Transverse colon (tissue), 4 donors: ENCODE measurements at regions not wholly inside any gene's neighbourhood (a gene's known extent, or its start where the extent isn't known, plus 50 kb on each side); places are given as distances from the start of the nearest gene placed in this dataset.

Source experiments
- DNase-seq: peaks from one replicate; pipeline ENCODE4 v3.0.0-alpha.2; 2019
- H3K27ac ChIP-seq, 4 donors: fragments of 200-600 bp; sonication (generic); 2 replicates each; pipeline ENCODE4 v1.5.1; 2016 to 2018; ENCODE audit warnings: inconsistent platforms in 4 of 4
- H3K27me3 ChIP-seq: fragments of 200-600 bp; sonication (generic); 2 replicates; pipeline ENCODE4 v1.5.1; 2017; ENCODE audit warnings: inconsistent platforms
- H3K36me3 ChIP-seq, 4 donors: fragments of 200-600 bp; sonication (generic); 2 replicates each; pipeline ENCODE4 v1.5.1; 2017 to 2019; ENCODE audit warnings: inconsistent platforms in 4 of 4
- H3K4me1 ChIP-seq, 4 donors: fragments of 200-600 bp; sonication (generic); 2 replicates each; pipeline ENCODE4 v1.5.1; 2017 to 2020; ENCODE audit warnings: inconsistent platforms in 4 of 4
- H3K4me3 ChIP-seq, 4 donors: fragments of 200-600 bp; sonication (generic); 1 replicate in 1 of 4; 2 replicates in 3 of 4; pipeline versions ENCODE4 v1.5.1 to v1.6.1; 2017 to 2019; ENCODE audit warnings: inconsistent platforms in 4 of 4
- H3K9me3 ChIP-seq, 2 donors: fragments of 200-600 bp; sonication (generic); 2 replicates each; pipeline ENCODE4 v1.5.1; 2017 to 2019; ENCODE audit warnings: inconsistent platforms in 2 of 2
- CTCF ChIP-seq, 5 experiments: fragments of 200-600 bp in 3 of 5; fragments of 450-650 bp in 2 of 5; sonication (generic) in 3 of 5; IDR thresholded peaks; 1 replicate in 2 of 5; 2 replicates in 3 of 5; pipeline ENCODE4 v1.5.1; 2016 to 2017; ENCODE audit warnings: antibody characterized with exemption in 5 of 5, inconsistent platforms in 3 of 5, mild to moderate bottlenecking in 2 of 5, moderate library complexity in 1 of 5
- EP300 ChIP-seq: sonication (generic); formaldehyde crosslinking; IDR thresholded peaks from one replicate; pipeline ENCODE4 v1.6.1; 2017; ENCODE audit warnings: antibody characterized with exemption, low read depth
- POLR2A ChIP-seq: fragments of 450-650 bp; IDR thresholded peaks from one replicate; pipeline ENCODE4 v1.6.1; 2016; ENCODE audit warnings: antibody characterized with exemption, mild to moderate bottlenecking, moderate library complexity
- POLR2AphosphoS5 ChIP-seq, 3 donors: sonication (generic); formaldehyde crosslinking; IDR thresholded peaks; one replicate each; pipeline ENCODE4 v1.6.1; 2016; ENCODE audit warnings: antibody characterized with exemption in 3 of 3
- WGBS, 2 donors: methylation state at CpG; one replicate each; pipeline ENCODE4 v1.1.5; 2018; ENCODE audit warnings: low coverage in 1 of 2; 5-methylcytosine and 5-hydroxymethylcytosine counted together
- in situ Hi-C, 4 donors: fragments of 200-750 bp; cut with MboI; loops; one replicate each; pipeline versions ENCODE4 v1.15.0 to v1.15.1; 2017; ENCODE audit warnings: low sequenced_read_pairs in 3 of 4, low pct_ligation_motif_present in 1 of 4, low pct_unique_long_range_greater_than_20kb in 1 of 4
- intact Hi-C: fragments of 100-400 bp; cut with DNase I; formaldehyde crosslinking; loops from one replicate; pipeline ENCODE4 v1.15.1; 2023; ENCODE audit warnings: low total_unique reads

GRCh38 chr6:169965657-169966311 is 214.4 kb downstream of the ERMARD start:
- intact Hi-C loops = no loop called here
- Histone ChIP-seq H3K9me3 (no peaks in the 10 kb centered on the region), H3K27ac (no peak overlapping the region), H3K4me1 (peaks cover 0 to 5% (median 0%) of the 10 kb centered on the region in 4 donors), H3K4me3 (no peak overlapping the region), H3K36me3 (no peaks in the 10 kb centered on the region), H3K27me3 (peaks cover 9% of the 10 kb centered on the region)
- in situ Hi-C loops = no loop called here
- WGBS, 2 donors = 51 to 74% methylated on average over 4 to 25 of the region's 25 CpGs
- DNase-seq = no peak
- TF ChIP-seq POLR2A = no peak
- TF ChIP-seq EP300 = no peak
- TF ChIP-seq CTCF (IDR thresholded peaks at IDR 0.05) = no peak
- no peak for TF ChIP-seq POLR2AphosphoS5 (IDR thresholded peaks at IDR 0.05)

GRCh38 chr6:169965239-169965638 is 213.8 kb downstream of the ERMARD start:
- Histone ChIP-seq H3K4me1 (peaks cover 0 to 5% (median 0%) of the 10 kb centered on the region in 4 donors), H3K27ac (no peak overlapping the region), H3K4me3 (no peak overlapping the region), H3K27me3 (peaks cover 9% of the 10 kb centered on the region), H3K9me3 (no peaks in the 10 kb centered on the region), H3K36me3 (no peaks in the 10 kb centered on the region)
- WGBS, 2 donors = 53 to 60% methylated on average over 1 to 6 of the region's 6 CpGs
- DNase-seq = no peak
- TF ChIP-seq CTCF (IDR thresholded peaks at IDR 0.05) (no peak), POLR2A (no peak), EP300 (no peak)
- in situ Hi-C loops (no loop called here), intact Hi-C loops (no loop called here)

GRCh38 chr6:169964486-169965180 is 213.2 kb downstream of the ERMARD start:
- DNase-seq = no peak
- WGBS, 2 donors = 69 to 83% methylated on average over 2 to 9 of the region's 9 CpGs
- no peaks in the 10 kb centered on the region for H3K9me3 ChIP-seq
- H3K27me3 ChIP-seq = peaks cover 9% of the 10 kb centered on the region
- peaks cover 0 to 5% (median 1%) of the 10 kb centered on the region in 4 donors for H3K4me1 ChIP-seq
- in situ Hi-C loops (no loop called here), intact Hi-C loops (no loop called here)
- no peak for TF ChIP-seq POLR2A
- no peak for TF ChIP-seq POLR2AphosphoS5 (IDR thresholded peaks at IDR 0.05)
- TF ChIP-seq EP300 = no peak
- TF ChIP-seq CTCF (IDR thresholded peaks at IDR 0.05) = no peak
- no peak overlapping the region for H3K4me3 ChIP-seq
- no peaks in the 10 kb centered on the region for H3K36me3 ChIP-seq
- no peak overlapping the region for H3K27ac ChIP-seq

- intact Hi-C loops (no loop called here), in situ Hi-C loops (no loop called here)
- WGBS, 2 donors = 88 to 93% methylated on average over 1 to 38 of the region's 55 CpGs
Measured at GRCh38 chr6:169963581-169964297, 212.3 kb downstream of the ERMARD start.

More at GRCh38 chr6:169963581-169964297, 212.3 kb downstream of the ERMARD start:
- no peak for DNase-seq
- H3K27me3 ChIP-seq = peaks cover 9% of the 10 kb centered on the region
- no peak overlapping the region for H3K27ac ChIP-seq
- H3K4me1 ChIP-seq = peaks cover 0 to 5% (median 4%) of the 10 kb centered on the region in 4 donors
- H3K9me3 ChIP-seq = no peaks in the 10 kb centered on the region
- no peak for TF ChIP-seq POLR2AphosphoS5 (IDR thresholded peaks at IDR 0.05)
- TF ChIP-seq EP300 = no peak
- TF ChIP-seq POLR2A = no peak
- TF ChIP-seq CTCF (IDR thresholded peaks at IDR 0.05) = no peak
- H3K4me3 ChIP-seq = no peak overlapping the region
- no peaks in the 10 kb centered on the region for H3K36me3 ChIP-seq
